ENCODE measurements at regions not wholly inside any gene's neighbourhood (a gene's known extent, or its start where the extent isn't known, plus 50 kb on each side); places are given as distances from the start of the nearest gene placed in this dataset.
"Not testable (repeated sequence)": the region's sequence is repeated elsewhere in the genome, so short reads cannot be mapped to it uniquely, and the experiment has no call there.

- not testable (repeated sequence) for FAIRE-seq; DNase-seq (ENCODE audit: extremely low spot score, insufficient read length, low read depth)
Measured at GRCh38 chr9:42239445-42240260, 56.2 kb downstream of the SPATA31A6 start.

- FAIRE-seq; DNase-seq (ENCODE audit: extremely low spot score, insufficient read length, low read depth): not testable (repeated sequence)
Measured at GRCh38 chr9:42240261-42240579, 56.8 kb downstream of the SPATA31A6 start.

- DNase-seq (ENCODE audit: extremely low spot score, insufficient read length, low read depth); FAIRE-seq: not testable (repeated sequence)
Measured at GRCh38 chr9:42243211-42243610, 59.8 kb downstream of the SPATA31A6 start.

- DNase-seq (ENCODE audit: extremely low spot score, insufficient read length, low read depth); FAIRE-seq: not testable (repeated sequence)
Measured at GRCh38 chr9:42243822-42244221, 60.4 kb downstream of the SPATA31A6 start.

GRCh38 chr9:42268729-42269128 lies 85.3 kb downstream of the SPATA31A6 start:
- DNase-seq (ENCODE audit: extremely low spot score, insufficient read length, low read depth); FAIRE-seq: not testable (repeated sequence)

GRCh38 chr9:42269171-42269570 lies 85.7 kb downstream of the SPATA31A6 start:
- not testable (repeated sequence) for DNase-seq (ENCODE audit: extremely low spot score, insufficient read length, low read depth); FAIRE-seq

GRCh38 chr9:42273191-42273590 lies 89.7 kb downstream of the SPATA31A6 start:
- FAIRE-seq; DNase-seq (ENCODE audit: extremely low spot score, insufficient read length, low read depth): not testable (repeated sequence)

- DNase-seq (ENCODE audit: extremely low spot score, insufficient read length, low read depth), result no peak
- FAIRE-seq, result no peak
Measured at GRCh38 chr9:42275141-42275540, 91.7 kb downstream of the SPATA31A6 start.

- not testable (repeated sequence) for FAIRE-seq; DNase-seq (ENCODE audit: extremely low spot score, insufficient read length, low read depth)
Measured at GRCh38 chr9:42282531-42283178, 99.2 kb downstream of the SPATA31A6 start.

GRCh38 chr9:42283179-42283543 lies 99.7 kb downstream of the SPATA31A6 start:
- not testable (repeated sequence) for DNase-seq (ENCODE audit: extremely low spot score, insufficient read length, low read depth); FAIRE-seq

- DNase-seq (ENCODE audit: extremely low spot score, insufficient read length, low read depth); FAIRE-seq: not testable (repeated sequence)
Measured at GRCh38 chr9:42286145-42286845, 102.8 kb downstream of the SPATA31A6 start.

- DNase-seq (ENCODE audit: extremely low spot score, insufficient read length, low read depth); FAIRE-seq: not testable (repeated sequence)
Measured at GRCh38 chr9:42288002-42288864, 104.8 kb downstream of the SPATA31A6 start.

GRCh38 chr9:42288865-42289229 lies 105.4 kb downstream of the SPATA31A6 start:
- not testable (repeated sequence) for FAIRE-seq; DNase-seq (ENCODE audit: extremely low spot score, insufficient read length, low read depth)

GRCh38 chr9:42300124-42300523 lies 116.7 kb downstream of the SPATA31A6 start:
- DNase-seq (ENCODE audit: extremely low spot score, insufficient read length, low read depth); FAIRE-seq: not testable (repeated sequence)

- DNase-seq (ENCODE audit: extremely low spot score, insufficient read length, low read depth); FAIRE-seq: not testable (repeated sequence)
Measured at GRCh38 chr9:42306625-42307024, 123.2 kb downstream of the SPATA31A6 start.

GRCh38 chr9:42307449-42307848 lies 124.0 kb downstream of the SPATA31A6 start:
- FAIRE-seq; DNase-seq (ENCODE audit: extremely low spot score, insufficient read length, low read depth): not testable (repeated sequence)

- not testable (repeated sequence) for FAIRE-seq; DNase-seq (ENCODE audit: extremely low spot score, insufficient read length, low read depth)
Measured at GRCh38 chr9:42310972-42311371, 127.5 kb downstream of the SPATA31A6 start.

GRCh38 chr9:42316026-42316425 lies 132.6 kb downstream of the SPATA31A6 start:
- DNase-seq (ENCODE audit: extremely low spot score, insufficient read length, low read depth); FAIRE-seq: not testable (repeated sequence)

GRCh38 chr9:42317677-42318076 lies 134.2 kb downstream of the SPATA31A6 start:
- FAIRE-seq; DNase-seq (ENCODE audit: extremely low spot score, insufficient read length, low read depth): not testable (repeated sequence)

Measured in GM18507 (cell line).